NOMO-1 treated with dmso at 0.1 percent for 144 hours (cell line): ENCODE measurements at regions not wholly inside any gene's neighbourhood (a gene's known extent, or its start where the extent isn't known, plus 50 kb on each side); places are given as distances from the start of the nearest gene placed in this dataset.

Experiments used
- DNase-seq: peaks from one replicate; lab custom pipeline; 2025; ENCODE audit not compliant: unreplicated experiment; lab: John Stamatoyannopoulos, UW

DNA sequence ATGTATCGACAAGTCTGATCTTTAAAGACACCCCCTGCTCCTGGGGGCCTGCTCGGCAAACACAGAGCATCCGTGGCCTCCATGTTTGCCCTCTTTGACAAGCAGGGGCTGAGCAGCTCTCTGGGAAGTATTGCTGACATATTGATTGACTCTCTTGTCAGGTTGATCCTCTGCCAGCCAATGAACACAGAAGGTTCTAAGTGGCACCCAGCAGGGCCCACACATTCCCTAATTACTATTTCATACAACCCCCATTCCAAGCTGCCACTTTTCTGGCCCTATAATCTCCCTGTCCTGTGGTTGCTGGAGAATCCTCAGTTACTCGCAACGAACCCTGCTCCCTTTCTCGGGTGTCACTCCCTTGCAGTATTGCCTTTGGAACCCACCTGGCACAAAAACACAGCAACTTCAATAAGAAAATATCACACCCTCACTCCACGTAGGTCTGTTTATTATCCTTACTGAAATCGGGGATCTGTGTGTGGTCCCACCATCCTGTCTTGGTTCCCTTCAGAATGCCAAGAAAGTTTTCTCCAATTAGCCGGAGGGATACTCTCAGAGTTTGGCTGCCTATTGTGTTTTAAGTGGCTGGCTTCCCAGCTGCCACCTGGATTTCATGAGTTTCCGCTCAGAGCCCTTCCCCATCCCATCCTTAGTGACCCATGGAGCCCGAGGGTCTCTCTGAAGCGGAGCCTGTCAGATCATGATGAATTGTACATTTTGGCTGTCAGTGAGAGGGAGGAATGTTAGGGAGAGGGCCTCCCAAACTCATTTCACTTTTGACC, 249.0 kb upstream of the WWC1 start:
- no peak for DNase-seq

DNA sequence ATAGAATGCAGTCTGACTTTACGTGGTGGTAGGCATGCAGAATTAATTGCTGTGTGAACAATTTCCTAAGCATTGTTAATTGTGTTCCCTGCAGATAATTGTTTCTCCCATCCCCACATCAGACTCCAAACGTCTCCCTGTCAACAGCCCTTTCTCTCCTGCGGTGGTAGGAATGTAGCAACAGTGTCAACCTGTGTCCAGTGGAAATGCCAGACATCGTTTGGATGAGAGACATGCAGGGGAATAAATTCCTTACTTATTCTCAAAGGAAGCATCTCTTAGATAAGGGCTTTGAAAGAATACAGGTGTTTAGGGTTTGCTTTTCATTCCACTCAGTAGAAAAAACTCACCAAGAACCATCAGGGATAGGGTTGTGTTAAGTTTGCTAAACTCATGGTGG, 245.3 kb upstream of the WWC1 start:
- DNase-seq, result no peak

GRCh38 chr5:168047043-168047668, 244.3 kb upstream of the WWC1 start:
- DNase-seq, result no peak

DNA sequence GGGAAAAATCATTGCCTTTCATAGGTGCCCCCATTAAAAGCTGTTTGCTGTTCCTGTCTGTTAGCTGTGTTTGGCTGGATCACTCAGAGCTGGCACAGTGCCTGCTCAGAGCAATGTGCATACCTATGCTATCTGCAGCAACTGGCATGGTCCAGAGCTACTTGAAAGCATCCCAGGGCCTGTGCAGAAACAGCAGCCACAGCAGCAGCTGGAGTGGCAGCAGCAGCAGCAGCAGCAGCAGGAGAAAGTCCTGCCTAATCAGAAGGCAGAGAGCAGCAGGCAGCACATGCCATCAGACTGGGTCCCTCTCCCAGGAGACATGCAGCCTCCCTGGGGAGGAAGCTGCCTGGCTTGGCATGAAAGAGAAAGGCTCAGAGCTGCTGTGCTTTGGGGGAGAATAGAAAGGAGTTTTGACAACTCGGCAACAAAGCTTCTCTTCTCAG, 243.8 kb upstream of the WWC1 start:
- no peak for DNase-seq

GRCh38 chr5:168048486-168048885, 243.0 kb upstream of the WWC1 start:
- no peak for DNase-seq

- DNase-seq, result no peak
Observed at GRCh38 chr5:168052686-168053085, 238.8 kb upstream of the WWC1 start.

GRCh38 chr5:168054091-168054490, 237.4 kb upstream of the WWC1 start:
- DNase-seq, result no peak

- no peak for DNase-seq
Observed at GRCh38 chr5:168055141-168055683, 236.2 kb upstream of the WWC1 start.

- DNase-seq, result no peak
Observed at GRCh38 chr5:168055961-168056360, 235.5 kb upstream of the WWC1 start.

GRCh38 chr5:168056499-168057182, 234.8 kb upstream of the WWC1 start:
- DNase-seq, result no peak

DNA sequence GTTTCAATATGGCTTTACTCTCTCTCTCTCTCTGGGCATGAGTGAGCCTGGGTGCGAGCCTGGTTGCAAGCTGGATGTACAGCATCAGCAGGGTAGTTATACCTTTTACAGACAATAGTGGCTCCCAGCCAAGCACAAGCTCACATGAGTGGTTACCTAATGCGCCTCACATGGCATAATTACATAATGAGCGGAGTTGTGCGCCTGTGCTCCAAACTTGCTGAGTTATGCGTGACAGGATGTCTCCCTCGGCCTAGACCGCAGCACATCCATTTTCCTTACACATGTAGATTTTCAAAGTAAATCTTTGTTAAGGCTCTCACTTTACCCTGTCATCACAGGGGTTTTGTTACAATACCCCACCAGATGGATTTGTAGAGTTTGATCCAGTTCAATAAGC, 233.5 kb upstream of the WWC1 start:
- DNase-seq, result no peak

DNA sequence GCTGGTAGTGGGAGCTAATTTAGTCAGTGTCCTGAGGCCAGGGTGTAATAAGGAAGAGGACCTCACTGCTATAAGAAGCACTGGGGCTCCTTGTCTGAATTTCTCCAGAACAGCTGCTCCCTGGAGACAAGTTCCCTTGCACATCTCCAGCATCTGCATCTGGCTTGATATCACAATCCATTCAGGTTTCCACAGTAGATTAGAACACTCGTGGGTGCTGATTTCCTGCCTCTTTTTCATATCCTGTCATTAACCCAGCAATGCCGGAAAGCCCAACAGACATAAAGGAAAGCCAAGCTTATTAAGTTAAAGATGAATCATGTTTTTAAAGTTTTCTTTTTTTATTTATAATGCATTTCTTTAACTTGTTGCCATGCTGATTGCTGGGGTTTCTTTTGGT, 232.3 kb upstream of the WWC1 start:
- DNase-seq, result no peak

DNA sequence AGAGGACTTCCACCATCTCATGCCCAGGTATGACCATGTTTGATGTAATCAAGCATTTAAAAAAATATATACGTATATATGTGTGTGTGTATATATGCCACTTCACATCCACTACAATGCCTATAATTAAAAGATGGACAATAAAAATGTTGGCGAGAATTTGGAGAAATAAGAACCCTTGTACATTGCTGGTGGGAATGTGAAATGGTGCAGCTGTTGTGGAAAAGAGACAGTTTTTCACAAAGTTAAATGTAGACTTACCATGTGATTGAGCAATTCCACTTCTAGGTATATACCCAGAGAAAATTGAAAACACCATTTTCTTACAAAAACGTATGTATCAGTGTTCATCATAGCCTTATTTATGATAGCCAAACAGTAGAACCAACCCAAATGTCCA, 229.2 kb upstream of the WWC1 start:
- DNase-seq, result no peak

GRCh38 chr5:168064457-168064856, 227.0 kb upstream of the WWC1 start:
- DNase-seq, result no peak

GRCh38 chr5:168064933-168065622, 226.4 kb upstream of the WWC1 start:
- no peak for DNase-seq

DNA sequence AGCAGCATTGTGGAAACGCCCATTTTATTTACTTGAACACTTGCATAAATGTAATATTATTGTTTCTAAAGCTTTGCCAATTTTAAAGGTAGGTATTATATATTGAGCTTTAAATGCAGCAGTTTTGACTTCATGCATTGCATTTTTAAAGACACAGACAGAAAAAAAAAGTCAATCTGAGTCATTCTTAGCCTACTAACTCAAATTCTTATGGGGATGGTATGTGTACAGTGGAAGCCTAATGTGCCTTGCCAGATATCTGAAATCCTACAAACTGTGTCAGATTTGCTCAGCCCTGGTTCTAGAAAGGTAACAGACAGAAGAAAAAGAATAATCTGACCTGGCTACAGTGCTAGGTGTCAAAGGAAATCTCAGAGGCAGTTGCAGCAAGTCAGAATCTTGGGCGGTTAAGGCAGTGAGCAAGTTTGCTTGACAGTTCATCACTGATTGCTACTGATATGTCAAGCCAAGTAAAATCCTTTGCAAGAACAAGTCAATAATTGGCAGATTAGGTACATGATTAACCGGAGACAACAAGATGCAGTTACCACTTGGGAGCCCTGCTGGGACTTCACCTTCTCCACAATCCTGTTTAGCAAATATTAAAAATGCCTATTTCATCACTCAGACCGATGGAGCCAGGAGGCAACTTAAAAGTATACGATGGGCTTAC, 224.8 kb upstream of the WWC1 start:
- no peak for DNase-seq

DNA sequence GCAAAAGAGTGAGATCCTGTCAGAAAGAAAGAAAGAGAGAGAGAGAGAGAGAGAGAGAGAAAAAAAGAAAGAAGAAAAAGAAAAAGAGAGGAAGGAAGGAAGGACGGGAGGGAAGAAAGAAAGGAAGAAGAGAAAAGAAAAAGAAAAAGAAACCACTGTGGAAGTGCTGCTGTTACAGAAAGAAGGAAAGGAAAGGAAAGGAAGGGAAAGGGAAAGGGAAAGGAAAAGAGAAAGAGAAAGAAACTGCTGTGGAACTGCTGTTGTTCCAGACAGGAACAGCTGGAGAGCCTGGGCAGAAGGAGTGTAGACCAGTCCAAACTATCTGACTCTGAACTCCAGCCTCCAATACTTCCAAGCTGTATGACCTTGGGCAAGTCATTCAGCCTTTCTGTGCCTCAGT, 220.7 kb upstream of the WWC1 start:
- no peak for DNase-seq

DNA sequence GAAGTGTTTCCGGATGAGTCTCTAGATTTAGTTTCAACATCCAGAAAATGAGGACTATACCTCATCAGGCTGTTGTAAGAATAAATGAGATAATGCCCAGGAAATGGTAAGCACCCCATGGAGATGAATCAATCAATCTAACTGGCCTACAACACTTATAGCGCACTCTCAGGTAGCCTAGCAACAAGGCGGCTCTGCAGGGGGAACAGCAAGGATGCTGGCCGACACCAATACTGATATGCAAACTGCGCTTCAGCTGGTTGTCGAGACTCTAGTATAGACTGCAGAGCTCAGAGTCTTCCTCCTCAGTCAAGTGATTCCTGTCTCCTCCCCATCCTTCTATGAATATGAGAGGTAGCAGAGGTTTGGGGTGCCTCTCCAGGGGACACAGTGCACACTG, 218.8 kb upstream of the WWC1 start:
- DNase-seq, result no peak

DNA sequence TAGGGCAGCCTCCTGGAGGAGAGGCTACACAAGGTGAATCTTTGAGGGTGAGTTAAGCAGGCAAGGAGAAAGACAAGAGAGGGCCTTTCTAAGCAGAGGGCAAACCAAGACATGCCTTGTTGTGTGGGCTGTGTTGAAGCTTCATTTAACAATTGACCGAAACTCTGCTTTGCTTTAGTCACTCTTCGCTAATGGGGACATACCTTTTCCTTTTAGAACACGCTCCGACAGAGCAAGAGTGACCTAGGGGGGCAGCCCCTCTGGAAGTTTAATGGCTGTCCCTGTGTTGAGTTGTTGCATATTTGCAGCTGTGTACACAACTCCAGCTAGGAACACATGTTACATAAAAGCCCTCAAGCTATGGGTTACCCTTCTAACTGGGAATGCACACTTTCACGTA, 218.1 kb upstream of the WWC1 start:
- no peak for DNase-seq

DNA sequence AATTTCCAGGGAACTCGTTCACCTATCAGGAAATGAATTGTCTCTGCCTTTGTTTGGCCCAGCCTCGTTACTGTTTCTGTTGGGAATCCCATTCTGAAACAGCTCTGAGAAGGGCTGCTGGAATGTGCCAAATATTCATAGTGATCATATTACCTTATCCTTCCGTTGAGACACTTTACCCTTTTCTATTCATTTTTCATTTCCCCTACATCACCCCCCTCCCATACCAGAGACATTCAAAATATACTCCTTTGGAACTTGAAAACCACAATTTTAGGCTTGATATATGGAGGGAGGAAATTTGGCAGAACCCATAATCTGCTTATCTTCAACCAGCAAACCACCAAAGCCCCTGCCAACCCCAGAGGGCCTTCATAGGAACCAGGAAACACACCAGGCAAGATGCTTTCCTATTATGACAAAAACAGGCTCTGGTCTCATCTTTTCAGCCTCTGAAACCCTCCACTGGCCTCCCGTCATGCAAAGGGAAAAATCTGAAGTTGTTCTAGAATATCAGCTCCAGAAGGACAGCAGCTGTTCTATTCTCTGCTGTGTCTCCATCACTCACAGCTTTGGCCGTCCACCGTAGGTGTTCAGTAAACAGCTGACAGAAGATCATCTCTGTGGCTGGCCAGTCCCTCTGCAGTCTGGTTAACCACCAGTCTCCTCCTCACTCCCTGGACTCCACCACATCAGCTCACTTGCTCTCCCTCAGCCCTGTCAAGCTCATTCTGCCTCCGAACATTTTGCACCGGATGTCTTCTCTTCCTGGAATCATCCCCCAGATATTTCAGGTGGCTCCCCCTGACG, 217.2 kb upstream of the WWC1 start:
- no peak for DNase-seq
